Stimulated activated CD8-positive, alpha-beta memory T cell treated with anti-CD3 and anti-CD28 coated beads, Interleukin-4, amount 100 ng/mL, for 48 hours (primary cell): ENCODE measurements at regions not wholly inside any gene's neighbourhood (a gene's known extent, or its start where the extent isn't known, plus 50 kb on each side); places are given as distances from the start of the nearest gene placed in this dataset.

Experiments used
- DNase-seq: peaks from one replicate; pipeline ENCODE4 v3.0.0-alpha.2; 2020

- no peak for DNase-seq
These were observed 163.3 kb upstream of the RALGAPA2 start for GRCh38 chr20:20875716-20876115.

DNA sequence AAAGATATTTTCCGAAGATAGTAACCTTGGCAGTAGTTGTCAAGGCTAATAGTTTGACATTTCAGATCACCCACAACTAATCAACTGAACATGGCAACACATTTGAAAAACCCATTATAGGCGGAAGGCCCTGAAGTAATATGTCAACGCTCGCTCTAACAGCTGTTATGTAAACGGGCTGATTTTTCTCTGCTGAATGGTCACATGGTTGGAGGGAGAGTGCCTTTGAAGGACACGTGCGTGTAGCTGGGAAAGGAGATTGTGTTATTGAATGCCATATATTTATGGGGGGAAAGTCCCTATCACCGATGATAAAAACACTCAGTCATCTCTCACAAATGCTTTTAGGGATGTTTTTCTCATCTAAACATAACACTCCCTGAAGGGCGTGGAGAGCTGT lies 160.0 kb upstream of the RALGAPA2 start:
- DNase-seq = no peak

GRCh38 chr20:20869161-20869775 lies 156.8 kb upstream of the RALGAPA2 start:
- DNase-seq = no peak

DNA sequence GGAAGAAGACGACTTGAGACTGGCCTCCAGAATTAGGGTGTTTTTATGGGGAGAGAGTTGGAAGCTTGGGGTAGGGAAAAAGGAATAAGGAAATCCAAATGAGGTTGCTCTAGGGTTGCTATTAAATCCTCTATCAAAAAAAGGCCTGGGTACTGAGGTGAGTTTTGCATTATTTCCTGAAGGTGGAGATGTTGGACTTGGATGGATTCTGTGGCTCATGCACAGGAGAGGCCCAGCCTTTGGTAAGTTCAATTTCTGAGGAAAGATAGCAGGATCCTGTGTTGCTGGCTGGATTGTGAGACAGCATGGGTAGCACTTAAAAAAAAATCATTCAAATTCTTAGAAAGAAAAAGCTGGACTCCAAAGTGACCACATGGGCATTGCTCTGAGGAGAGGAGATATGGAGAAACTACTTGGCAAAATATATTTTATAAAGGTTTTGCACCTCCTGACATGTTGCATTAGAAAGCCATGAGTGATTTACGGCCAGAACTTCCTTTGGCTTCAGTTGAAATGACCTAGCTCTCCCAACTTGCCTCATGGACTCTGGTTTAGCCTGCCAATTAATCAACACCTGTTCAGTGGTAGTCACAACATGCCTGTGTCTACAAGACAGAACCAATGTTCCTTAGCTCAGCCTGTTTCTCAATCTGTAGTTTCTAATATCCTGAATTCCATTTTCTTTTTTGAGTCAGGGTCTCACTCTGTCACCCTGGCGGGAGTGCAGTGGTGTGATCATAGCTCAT lies 152.1 kb upstream of the RALGAPA2 start:
- no peak for DNase-seq

- DNase-seq = peak; percentile 99
These were observed 147.8 kb upstream of the RALGAPA2 start for GRCh38 chr20:20860078-20860806.

DNA sequence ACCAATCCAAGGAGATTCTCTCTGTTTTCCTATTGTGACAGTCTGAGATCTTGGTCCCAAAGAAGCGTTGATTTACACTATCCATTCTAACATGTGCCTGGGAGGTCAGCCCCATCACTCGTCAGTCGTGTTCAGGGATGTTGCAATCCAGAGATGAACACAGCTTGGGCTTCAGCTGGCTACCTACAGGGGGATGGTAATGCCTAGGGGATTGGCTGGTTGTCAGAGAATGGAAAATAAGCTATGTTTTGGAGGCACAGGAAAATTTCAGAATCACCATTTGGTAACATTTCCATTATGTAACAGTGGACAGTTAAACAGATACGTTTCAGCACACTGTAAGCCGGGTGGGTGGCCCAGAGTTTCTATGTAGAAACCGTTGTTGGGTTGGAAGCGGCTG lies 147.1 kb upstream of the RALGAPA2 start:
- DNase-seq = no peak

DNA sequence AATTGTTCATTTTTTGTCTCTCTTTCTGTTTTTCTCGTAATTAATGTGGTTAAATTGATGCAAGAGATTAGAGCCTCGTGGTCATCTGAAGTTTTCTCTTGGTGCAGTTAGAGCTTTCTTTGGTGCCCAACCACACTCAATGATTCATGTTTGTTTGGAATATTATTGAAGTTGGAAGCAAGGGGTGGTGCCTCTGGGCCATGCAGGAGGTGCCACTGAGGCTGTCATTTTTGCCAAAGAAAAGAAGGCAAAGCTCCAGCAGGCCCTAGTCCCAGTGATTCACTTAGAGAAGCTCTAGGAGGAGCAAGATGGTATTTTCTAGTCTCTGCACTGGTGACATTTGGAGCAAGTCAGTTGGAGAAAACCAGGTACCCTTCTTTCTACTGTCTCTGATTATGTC lies 144.5 kb upstream of the RALGAPA2 start:
- no peak for DNase-seq

DNA sequence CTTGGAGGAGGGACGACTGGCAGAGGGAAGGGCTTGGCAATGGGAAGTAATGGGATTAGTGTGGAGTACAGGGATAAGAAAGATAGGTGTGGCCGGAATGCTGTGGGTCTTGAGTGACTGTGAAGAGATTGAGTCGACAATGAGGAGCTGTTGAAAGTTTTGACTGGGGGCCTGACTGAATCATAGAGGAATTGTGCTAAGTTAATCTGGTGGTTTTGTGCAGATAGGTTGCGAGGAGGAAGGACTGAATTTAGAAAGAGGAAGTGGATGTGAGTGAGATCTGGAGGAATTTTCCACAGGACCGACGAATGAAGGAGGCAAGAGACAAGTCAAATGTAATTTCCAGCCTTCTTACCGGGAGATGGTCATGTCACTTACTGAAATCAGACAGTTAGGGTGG lies 143.9 kb upstream of the RALGAPA2 start:
- DNase-seq = no peak

DNA sequence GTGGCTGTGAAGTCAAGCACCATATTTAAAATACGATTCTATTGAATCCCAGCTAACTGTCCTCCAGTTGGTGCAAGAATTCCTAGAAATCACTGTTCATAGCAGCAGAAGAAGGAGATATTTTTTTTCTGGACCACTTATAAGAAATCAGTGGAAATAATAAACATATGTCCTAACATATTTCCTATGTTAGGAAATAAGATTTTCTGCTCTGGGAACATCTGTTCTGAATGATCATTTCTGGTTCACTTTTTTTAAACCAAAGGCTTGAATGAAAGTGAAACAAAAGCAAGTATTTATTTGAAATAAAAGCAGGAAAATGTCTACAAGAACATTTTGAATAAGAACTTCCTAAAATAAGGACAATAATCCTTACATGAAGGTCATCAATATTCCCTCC lies 138.9 kb upstream of the RALGAPA2 start:
- DNase-seq = no peak

GRCh38 chr20:20850407-20850806 lies 138.0 kb upstream of the RALGAPA2 start:
- no peak for DNase-seq

DNA sequence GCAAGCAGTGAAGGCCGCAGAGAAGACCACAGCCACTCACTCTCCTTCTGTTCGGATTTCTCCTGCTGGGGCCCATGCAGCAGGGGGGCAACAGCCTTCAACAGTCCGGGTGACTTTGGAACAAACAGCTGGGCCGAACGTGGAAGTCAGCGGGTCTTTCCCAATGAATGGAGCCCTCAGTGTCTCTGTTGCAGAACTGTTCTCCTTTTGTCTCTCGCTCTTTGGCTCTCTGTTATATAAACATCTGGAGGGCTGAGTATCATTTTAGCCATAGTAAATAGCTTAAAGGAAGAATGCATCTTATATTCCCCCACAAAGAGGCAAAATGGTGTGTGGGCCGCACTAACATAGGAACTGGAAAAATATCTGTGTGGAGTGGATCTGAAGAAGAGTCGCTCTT lies 136.7 kb upstream of the RALGAPA2 start:
- DNase-seq = no peak

- no peak for DNase-seq
These were observed 135.4 kb upstream of the RALGAPA2 start for GRCh38 chr20:20847814-20848213.

DNA sequence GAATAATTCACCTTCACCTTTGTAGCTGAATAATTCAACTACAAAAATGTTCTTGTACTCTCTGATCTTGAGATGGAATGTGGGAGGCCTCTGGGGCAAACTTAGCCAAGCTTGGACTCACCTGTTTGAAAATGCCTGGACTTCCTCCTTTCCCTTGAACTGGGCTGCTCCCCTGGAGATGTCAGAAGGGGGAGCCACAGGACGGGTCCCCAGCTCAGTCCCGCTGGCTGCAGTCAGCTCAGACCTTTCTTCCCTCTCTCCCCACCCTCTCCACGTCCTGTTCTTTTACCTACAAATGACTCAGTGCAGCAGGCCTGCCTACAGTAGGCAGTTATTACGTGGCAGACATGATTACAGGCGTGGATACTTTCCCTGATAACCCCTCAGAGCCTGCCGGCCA lies 131.5 kb upstream of the RALGAPA2 start:
- DNase-seq = no peak

- DNase-seq = no peak
These were observed 127.3 kb upstream of the RALGAPA2 start for GRCh38 chr20:20839771-20840170.

DNA sequence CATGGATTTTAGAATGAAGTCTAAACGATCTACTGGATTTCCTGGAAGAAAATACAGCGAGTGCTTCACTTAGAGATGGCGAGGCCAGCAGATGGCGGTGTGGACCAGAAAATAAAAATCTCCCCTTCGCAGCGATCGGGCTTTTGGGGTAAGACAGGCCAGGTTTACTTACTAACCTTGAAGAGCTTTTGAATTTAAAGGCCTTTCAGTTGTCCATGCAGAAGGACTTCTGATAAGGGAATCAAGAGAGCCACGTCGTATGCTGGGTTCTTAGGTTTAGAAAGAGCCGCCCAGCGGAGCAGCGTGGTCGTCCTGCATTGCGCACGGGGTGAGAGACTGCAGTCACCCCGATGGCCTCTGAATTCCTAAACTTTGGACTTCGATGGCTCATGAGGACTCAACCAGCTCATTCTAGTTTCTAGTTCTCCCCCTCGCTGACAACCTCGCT lies 125.2 kb upstream of the RALGAPA2 start:
- peak; percentile 72 for DNase-seq

- no peak for DNase-seq
These were observed 124.4 kb upstream of the RALGAPA2 start for GRCh38 chr20:20836836-20837235.

- no peak for DNase-seq
These were observed 123.5 kb upstream of the RALGAPA2 start for GRCh38 chr20:20835897-20836296.

DNA sequence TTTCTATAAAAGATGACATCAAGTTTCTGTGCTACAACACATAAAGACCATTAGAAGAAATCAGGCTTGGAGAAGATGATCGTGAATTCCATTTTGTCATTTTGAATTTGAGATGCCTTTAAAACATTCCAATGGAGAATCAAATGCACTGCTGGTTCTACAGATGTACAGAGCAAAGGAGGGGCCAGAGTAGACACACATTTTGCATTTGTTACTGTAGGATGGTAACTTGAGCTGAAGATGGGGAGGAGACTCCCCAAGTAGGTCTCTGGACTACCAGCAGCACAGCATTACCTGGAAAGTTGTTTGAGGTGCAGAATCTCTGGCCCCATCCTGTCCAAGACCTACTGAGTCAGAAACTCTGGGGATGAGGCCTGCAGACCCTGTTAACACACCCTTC lies 121.6 kb upstream of the RALGAPA2 start:
- no peak for DNase-seq

GRCh38 chr20:20832715-20833114 lies 120.3 kb upstream of the RALGAPA2 start:
- no peak for DNase-seq

DNA sequence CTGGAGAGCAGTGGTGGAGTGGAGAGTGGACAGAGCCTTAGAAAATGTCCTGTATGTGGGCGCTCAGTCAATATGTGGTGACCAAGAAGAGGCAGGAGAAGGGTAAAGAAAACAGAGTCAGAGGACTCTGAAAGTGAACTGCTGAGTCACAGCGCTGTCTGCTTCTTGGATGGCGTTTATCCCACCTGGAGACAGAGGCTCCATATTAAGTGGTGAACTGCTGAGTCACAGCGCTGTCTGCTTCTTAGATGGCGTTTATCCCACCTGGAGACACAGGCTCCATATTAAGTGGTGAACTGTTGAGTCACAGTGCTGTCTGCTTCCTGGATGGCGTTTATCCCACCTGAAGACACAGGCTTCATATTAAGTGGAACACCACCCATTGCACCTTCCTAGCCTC lies 119.3 kb upstream of the RALGAPA2 start:
- no peak for DNase-seq

DNA sequence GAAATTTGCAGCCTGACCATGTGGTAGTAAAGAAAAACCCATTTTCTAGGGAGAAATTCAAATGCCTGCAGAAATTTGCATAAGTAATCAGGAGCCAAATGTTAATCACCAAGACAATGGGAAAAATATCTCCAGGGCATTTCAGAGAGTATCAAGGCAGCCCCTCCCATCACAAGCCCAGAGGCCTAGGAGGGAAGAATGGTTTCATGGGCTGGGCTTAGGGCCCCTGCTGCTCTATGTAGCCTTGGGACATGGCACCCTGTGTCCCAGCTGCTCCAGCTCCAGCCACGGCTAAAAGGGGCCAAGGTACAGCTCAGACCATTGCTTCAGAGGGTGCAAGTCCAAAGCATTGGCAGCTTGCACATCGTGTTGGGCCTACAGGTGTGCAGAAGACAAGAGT lies 117.2 kb upstream of the RALGAPA2 start:
- no peak for DNase-seq

GRCh38 chr20:20827992-20828597 lies 115.7 kb upstream of the RALGAPA2 start:
- DNase-seq = no peak

GRCh38 chr20:20824924-20825584 lies 112.6 kb upstream of the RALGAPA2 start:
- DNase-seq = peak; percentile 66
